ENCODE measurements at regions not wholly inside any gene's neighbourhood (a gene's known extent, or its start where the extent isn't known, plus 50 kb on each side); places are given as distances from the start of the nearest gene placed in this dataset.
A peak's percentile ranks its signal among the peaks of the same experiment; 100 is the strongest.
"Not testable (repeated sequence)": the region's sequence is repeated elsewhere in the genome, so short reads cannot be mapped to it uniquely, and the experiment has no call there.

DNA sequence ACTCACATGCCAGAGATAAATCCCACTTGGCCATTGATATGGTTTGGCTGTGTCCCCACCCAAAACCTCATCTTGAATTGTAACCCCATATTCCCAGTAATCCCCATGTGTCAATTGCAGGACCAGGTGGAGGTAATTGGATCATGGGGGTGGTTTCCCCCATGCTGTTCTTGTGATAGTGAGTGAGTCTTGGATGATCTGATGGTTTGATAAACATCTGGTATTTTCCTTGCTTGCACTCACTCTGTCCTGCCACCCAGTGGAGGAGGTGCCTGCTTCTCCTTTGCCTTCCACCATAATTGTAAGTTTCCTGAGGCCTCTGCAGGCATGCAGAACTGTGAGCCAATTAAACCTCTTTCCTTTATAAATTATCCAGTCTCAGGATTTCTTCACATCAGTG lies 50.4 kb upstream of the B3GAT2 start:
- not testable (repeated sequence) for DNase-seq

DNA sequence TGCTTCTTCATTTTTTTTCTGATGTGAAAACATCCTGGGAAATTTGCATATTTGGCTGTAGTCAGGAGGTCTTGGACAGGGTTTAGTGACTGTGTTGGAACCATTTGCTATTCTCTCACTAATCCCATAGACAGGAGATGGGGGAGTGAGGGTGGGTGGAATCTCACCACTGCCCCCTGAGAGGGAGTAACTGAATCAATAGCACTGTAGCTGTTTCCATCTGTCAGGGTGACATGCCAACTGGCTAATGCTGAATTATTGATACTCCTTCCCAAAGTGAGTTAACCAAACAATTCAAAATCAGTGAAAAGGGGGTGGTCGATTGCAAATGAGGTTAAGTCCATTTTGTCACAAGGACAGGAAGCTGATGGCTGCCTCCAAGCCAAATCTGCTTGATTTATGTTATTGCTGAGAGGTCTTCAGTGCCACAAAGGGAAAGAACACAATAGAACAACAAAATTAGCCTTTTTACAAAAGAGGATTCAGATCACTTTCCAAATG lies 55.1 kb upstream of the B3GAT2 start:
- no peak for DNase-seq

DNA sequence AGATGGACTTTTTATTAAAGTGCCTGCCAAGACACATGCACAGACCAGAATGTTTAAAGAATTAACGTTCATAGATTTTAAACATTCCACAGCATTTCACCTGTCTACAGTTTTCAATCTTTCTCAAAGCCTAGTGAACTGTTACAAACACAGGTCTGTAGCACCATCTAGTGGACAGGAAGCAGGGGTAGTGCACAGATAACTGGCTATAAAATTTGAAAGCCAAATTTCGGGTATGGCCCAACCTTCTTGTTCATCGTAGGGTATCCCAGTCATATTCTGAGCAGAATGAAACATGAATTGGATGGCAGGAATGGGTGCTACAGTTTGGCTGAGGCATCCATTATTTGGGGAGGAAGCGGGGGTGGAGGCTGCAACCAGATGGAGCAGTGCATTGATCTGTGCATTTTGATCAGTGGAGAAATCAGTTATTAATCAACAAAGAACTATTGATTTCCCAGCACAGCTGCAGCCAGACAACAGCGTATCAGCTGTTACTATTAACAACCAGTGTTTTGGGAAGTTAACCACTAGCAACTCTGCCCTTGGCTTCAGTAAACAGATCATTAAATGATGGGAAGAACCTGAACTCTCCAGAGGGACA lies 56.1 kb upstream of the B3GAT2 start:
- peak in 1 of 5 experiments; percentile 59 for DNase-seq

DNA sequence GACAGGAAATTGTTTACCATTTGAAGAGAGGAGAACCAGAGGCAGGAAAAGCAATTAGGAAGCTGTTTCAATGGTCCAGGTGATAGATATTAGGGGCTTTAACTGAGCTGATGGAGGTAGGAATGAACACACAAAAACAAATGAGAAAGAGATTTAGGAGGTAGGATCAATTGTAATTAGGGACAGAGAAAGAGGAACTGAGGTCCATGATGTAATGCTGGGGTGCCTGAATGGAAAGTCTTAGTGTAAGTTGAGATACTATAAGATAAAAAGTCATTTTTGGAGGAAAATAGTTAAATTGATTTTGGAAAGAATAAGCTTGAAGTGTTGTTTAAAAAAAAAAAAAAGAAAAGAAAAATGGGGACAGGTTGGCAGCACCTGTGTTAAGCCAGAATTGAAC lies 58.5 kb upstream of the B3GAT2 start:
- DNase-seq, result no peak

DNA sequence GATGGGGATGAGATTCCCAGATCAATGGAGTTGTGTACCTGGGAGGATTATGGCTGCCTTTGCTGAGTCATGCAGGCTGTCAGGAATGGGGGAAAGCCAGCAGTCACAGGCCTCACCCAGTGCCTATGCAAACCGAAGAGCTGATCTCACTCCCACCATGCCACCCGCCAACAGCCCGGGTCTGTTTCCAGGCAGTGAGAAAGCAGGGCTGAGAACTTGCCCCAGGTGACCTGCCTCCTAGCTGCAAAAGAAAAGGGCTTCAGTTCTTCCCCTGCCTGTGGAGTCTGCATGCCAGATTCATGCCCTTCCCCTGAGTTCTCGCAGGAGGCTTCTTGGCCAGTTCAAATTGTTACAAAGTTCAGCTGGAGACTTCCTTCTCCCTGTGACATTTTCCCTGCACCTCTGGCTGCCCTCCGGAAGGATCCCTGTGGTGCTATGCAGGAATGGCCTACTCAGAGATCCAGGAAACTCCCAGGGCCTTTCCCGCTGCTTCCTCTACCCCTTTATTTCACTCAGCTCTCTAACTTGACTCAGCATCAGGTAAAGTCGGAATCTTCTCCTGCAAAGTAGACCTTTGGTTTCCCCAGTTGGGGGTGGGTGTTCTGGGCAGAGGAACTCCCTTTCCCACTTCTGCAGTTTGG lies 71.5 kb upstream of the B3GAT2 start:
- no peak for DNase-seq

DNA sequence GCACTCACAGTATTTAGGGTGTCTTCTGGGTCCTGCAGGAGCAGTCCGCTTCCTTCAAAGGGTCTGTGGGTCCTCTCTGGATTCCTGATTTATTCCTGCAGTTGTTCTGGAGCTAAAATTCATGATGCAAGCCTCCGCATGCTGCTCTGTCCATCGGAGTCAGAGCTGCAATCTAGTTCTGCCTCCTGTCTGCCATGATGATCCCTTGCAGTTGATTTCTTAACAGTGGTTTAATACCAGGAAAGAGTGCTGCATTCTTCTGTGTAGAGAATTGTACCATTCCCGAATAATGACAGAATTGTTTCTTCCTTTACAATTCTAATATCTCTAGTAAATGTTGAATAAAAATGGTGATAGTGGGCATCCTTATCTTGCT lies 72.0 kb upstream of the B3GAT2 start:
- DNase-seq, result no peak

DNA sequence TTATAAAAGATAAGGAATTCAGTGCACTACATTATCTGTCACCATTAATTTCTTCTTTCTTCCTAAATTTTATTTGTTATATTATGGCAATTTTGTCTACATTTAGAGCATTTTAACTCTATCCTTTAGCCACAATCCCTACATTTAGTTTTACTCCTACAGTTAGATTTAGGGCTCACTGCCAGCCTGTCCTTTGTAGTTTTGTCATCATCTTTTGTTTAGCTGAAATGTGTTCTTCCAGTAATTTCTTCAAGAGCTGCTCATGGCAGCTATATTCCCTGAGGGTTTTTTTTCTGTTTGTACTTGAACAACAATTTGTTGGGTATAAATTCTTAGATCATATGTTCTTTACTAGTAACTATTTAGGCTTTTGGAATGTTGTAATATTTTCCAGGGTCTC lies 72.7 kb upstream of the B3GAT2 start:
- no peak for DNase-seq

DNA sequence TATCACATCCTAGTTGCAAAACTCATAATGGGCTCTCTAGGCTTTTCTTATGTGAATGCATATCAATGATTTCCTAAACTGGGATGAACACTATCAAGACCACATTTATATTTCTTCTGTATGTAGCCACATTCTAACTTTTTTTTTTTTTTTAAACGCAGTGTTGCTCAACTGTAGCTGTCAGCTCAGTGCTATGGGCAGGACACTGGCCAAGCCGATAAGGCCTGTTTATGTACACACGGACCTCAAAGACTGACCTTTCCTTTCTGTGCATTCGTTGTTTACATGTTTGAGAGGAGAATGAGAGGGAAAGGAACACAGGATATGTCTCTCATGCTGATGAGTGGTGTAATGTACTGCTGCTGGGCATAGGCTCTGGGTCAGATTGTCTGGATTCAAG lies 75.1 kb upstream of the B3GAT2 start:
- no peak for DNase-seq

DNA sequence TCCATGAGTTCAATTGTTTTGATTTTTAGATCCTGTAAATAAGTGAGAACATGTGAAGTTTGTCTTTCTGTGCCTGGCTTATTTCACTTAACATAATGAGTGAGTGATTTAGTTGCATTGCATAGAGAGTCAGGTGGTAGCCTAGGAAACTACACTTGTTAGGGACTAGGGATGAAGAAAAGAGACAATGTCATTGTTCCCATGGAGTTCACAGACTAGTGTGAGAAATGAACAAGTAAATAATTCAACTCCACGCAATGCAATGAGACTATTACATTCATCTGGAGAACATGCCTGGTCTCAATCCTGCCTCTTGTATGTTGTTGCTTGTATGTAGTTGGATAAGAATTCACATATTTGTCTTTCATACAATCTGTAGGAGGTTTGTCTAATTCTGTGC lies 76.3 kb upstream of the B3GAT2 start:
- no peak for DNase-seq

DNA sequence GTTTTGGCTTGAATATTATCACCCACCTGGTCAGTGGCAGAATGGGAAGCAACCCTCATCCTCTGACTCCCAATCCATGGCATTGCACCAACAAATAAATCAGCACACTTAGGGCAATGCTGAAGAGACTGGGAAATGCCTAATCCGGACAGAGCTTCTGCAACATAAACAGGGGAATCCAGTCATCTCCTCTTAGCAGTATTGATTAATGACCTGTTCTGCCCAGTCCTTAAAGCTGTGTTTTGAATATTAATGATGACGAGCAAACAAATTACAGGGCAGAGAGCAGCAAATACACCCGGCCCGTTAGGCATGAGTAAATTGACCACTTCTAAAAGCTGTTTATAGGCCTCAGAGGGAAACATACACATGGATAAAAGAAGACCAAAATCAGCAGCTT lies 77.0 kb upstream of the B3GAT2 start:
- DNase-seq, result no peak

DNA sequence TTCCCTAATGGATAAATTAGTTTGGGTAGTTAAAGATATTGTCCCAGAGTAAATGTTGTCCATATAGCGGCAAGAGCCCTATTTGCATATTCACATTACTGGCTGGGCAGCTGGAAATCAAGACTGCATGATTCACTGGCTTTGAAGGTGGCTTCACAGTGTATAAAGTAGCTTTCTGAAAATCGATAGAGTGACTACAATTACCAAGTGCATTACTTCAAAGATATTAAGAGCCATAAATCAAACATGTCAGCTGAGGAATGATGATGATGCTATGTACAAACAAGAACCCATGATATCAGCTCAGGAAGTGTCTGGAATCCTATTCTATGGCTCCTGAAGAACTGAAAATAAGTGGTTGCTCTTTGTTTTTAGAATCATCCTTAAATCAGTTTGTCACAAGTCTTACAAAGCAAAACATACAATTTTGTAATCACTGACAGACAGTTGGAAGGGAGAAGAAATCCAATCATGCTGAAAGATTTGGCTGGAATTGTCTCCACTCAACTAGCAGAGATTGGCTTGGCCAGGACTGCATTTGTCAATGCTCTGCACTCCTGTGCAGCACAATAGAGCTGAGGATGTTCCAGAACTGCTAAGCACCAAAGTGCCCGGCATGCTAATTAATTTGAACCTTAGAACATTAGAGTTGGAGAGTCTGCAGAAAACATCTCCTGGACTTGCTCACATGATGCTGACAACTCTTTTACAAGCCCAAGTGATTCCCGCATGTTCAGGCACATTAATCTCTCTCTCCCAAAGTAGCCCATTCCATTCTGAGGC lies 77.9 kb upstream of the B3GAT2 start:
- no peak for DNase-seq

DNA sequence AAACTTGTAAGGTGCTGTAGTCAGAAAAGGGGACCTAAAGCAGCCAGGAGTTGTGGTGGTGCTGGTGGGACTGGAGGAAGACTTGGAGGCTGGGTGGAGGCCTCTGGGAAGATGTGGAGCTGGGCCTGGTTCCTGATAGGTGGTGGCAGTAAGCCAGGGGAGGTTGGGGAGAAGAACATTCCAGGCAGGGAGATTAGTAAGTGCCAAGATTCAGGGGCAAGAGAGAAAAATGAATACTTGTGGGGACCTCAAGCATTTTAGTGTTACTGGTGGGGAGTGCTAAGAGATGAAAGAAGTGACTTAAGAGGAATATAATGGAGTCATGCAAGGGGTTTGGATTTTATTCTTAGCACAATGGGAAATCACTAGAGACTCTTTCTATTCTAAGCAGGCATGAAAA lies 79.0 kb upstream of the B3GAT2 start:
- DNase-seq, result no peak

DNA sequence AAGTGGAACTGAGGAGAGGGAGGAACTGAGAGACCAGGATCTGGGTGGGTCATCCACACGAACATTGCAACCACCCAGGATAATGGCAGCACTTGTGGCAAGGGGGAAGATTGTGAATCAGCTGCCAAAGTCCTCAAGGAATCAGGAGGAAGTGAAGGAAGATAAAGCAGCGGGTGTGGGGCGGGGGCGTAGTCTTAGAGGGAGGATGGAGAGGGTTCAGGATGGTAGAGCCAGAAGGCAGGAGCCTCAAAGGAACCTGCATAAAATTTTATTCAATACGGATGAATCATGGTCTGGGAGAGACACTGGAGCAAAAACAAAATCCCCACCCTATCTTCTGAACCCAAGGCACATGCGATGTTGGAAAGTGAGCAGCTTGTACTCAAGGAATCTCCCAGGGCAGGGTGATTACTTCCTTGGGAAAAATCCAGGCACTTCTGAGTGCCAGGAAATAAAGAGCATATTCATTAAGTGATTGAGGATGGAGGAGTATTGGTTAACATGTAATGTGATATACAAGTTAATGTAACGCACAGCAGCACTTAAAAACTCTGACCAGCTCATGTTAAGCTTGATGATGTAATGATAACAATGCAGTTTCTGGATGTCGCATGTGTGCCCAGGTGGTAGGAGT lies 82.0 kb upstream of the B3GAT2 start:
- no peak for DNase-seq

DNA sequence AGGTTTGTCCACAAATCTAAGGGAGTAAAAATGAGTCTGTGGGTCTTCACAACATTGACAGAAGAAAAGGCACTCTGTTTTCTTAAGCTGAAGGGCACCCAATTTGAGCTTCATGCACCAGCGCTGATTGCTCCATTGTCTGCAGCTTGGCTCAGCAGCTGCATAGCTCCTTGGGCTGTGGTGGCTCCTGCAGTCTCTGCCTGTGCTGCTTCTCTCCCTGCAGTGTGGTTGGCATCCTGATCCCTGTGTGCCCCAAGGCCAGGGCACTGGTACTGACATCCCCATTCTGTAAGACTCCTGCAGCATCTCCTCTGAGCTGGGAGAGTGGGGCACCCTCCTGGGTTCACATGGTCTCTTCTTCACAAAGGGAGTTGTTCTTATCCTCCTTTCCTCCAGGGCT lies 83.2 kb upstream of the B3GAT2 start:
- no peak for DNase-seq

DNA sequence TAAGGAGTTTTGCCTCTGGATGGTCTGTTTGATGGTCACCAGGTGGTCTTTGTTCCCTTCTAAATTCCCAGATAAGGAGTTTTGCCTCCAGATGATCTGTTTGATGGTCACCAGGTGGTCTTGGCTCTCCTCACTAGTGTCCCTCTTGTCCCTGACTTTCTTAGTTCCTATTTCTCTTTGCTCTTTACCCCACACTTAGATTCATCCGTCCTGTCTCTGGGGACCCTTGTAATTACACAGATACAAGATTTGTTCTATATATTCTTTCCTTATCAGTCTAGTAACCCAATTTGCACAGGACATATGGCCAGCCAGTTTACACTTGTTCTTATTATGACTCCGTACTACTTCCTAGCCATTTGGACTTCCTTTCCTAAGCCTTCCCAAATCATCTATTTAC lies 84.0 kb upstream of the B3GAT2 start:
- no peak for DNase-seq

DNA sequence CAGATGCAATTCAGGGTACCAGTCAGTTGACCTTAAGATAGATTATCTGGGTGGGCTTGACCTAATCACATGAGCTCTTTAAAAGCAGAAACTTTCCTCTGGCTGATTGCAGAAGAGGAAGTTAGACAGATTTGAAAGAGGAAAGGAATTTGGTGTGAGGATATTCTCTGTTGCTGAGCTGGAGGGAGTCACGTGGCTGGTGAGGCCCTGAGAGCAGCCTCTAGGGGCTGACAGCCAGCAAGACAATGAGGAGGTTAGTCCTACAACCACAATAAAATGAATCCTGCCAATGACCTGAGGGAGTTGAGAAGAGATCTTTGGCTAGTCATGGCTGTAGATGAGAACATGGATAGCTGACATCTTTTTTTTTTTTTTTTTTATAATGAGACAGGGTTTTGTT lies 87.0 kb upstream of the B3GAT2 start:
- DNase-seq, result no peak

DNA sequence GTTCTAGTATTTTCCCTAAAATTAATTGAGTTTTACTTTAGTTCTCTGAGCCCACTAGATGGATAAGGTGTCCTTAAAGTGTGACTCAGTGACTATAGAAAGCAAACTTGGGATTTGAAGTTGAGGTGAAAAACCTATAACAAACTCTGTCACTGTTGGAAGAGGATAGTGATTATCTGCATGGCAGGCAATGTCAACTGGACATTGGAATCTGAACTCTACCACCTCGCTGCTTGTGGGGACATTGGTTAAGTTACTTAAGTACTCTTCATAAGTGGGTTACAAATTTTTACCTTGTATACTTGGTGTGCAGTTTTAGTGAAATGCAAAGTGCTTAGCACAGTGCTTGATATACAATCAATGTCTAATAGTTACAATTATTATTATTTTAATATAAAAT lies 87.9 kb upstream of the B3GAT2 start:
- DNase-seq, result no peak

DNA sequence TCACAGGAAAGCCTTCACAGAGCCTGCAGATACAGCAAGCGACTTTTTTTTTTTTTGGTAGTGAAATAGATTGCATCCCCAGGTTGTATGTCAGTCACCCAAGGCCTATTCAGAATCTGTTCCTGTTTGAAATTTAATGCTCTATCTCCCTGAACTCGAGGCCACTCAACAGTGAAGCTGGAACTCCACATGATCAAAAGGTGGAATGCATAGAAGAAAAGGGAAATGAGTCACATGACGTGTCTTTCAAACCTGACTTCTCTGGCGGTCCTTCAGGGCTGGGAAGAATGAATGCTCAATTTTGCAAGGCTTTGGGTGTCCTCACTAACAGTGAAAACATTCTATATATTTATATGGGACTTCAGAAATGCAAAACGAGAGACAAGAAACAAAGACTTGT lies 88.4 kb upstream of the B3GAT2 start:
- DNase-seq, result no peak

DNA sequence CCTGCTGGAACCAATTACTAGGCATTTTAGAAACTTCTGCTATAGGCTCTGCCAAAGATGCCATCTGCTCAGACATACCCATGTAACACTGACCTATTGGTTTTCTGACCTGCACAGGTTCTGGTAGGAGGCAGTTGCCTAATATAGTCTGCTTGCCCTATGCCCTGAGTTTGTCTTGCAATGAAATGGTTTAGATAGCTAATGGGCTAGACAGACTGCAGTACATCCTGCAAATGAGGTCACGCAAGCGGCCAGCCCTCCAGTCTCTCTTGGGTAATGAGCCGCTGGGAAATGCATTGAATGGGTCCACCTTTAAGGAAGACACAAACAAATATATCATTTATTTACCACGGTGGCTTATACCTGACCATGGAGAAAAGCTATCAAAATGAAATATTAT lies 90.6 kb upstream of the B3GAT2 start:
- no peak for DNase-seq

DNA sequence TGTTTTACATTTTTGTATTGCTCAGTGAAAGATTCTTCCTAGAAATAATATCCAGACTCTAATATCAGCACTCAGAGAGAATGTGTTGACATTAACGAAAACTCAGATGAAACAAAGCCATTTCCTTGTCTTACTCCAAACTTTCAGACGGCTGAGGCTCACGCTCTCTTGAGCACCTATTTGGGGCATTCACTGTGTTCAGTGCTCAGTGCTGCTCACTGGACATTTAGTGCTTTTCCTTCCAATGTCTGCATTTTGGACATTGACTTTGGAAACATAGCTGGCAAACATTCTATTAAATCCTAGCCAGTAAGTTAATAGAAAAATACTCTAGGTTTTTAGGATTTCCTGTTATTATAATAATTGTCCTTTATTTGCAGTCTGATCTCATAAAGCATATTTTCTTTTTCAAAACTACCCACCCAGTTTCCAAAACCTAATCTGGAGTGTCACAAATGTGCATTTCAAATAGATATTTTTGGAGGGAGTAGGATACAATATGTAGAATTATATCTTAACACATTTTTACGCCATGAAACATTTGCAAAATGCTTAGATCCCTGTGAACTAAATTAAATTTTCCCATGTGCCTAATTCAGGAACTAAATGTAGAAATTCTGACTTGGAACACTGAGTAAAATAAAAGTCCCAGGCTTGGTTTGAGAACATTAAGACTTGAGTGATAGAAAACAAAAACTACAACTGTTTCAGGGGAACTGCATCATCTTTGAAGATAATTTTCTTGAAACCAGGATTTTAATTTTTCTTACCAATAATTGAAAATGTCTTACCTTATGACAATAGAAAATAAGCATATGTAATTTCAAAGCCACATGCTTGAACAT lies 91.7 kb upstream of the B3GAT2 start:
- no peak for DNase-seq

DNA sequence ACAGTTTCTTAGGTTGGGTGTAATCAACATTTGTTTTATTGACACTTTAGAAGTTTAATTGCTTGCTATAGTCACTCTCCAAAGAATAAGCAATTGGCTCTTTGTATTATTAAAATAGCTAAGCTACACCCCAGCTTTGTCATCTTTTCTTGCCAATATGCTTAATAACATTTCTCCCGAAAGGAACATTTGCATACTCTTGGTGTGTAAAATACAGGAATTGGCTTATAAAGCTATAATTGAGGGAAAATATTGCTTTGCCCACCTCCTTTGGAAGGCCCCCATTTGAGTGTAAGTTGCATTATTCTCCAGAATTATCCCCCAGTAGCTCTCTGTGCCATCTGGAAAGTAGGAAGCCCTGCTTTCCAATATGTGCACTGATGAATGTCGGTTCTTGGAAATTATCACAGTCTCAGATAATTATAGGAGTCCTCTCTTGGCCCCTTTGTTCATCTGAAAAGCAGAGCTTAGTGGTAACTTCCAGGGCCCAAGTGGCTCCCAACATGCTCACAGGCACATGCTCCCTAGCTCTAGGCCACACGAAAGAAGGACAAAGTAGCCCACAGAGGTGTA lies 92.4 kb upstream of the B3GAT2 start:
- DNase-seq, result no peak

DNA sequence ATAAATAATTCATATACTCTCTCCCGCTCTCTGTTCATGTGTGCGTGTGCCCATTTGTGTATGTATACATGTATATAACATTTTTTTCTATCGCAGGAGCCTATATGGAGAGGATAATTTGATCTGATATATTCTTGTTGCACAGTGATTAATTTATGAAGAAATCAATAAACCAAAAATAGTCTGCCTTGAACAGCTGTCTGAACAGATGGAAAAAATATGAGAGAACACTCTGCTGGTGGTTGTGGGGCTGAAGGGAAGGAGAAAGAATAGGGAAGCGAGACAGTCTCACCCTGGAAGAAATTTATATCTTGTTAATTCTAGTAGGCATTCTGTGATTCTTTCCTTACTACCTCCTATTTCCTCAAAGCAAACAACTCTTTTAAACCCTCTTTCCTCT lies 96.6 kb upstream of the B3GAT2 start:
- DNase-seq, result no peak
